ENCODE measurements at regions not wholly inside any gene's neighbourhood (a gene's known extent, or its start where the extent isn't known, plus 50 kb on each side); places are given as distances from the start of the nearest gene placed in this dataset.

DNA sequence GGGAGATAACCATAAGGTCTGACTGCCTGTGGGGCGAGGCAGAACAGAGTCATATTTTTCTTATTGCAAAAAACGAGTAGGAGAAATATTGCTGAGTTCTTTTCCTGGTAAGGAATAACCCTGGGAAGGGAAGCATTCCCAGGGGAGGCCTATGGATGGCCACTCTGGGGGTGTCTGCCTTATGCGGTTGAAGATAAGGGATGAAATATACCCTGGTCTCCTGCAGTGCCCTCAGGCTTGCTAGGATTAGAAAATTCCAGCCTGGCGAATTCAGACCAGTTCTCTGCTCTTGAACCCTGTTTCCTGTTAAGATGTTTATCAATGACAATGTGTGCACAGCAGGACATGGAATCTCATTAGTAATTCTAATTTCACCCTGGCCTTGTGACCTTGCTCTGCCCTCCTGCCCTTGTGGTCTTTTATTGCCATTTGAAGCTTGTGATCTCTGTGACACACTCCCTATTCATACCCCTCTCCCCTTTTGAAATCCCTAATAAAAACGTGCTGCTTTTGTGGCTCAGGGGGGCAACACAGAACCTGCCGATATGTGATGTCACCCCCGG is 491.1 kb upstream of the EYS start:
- BruUV-seq (replicated peaks) = no TSS peak
- no peaks in the 10 kb centered on the region for H3K36me3 Mint-ChIP-seq (ENCODE audit: insufficient read depth, unreplicated experiment)
- intact Hi-C loops (cut with micrococcal nuclease; ENCODE audit: unreplicated experiment) = no loop called here
- H3K27ac Mint-ChIP-seq (ENCODE audit: unreplicated experiment) = no peak overlapping the region
- peaks cover 4% of the 10 kb centered on the region for H3K9me3 Mint-ChIP-seq (ENCODE audit: low read depth, unreplicated experiment)
- DNase-seq = no peak
- no peaks in the 10 kb centered on the region for H3K27me3 Mint-ChIP-seq (ENCODE audit: unreplicated experiment)
- H3K4me3 Mint-ChIP-seq (ENCODE audit: low read depth, unreplicated experiment) = no peak overlapping the region
- TF ChIP-seq, protein P1, sequence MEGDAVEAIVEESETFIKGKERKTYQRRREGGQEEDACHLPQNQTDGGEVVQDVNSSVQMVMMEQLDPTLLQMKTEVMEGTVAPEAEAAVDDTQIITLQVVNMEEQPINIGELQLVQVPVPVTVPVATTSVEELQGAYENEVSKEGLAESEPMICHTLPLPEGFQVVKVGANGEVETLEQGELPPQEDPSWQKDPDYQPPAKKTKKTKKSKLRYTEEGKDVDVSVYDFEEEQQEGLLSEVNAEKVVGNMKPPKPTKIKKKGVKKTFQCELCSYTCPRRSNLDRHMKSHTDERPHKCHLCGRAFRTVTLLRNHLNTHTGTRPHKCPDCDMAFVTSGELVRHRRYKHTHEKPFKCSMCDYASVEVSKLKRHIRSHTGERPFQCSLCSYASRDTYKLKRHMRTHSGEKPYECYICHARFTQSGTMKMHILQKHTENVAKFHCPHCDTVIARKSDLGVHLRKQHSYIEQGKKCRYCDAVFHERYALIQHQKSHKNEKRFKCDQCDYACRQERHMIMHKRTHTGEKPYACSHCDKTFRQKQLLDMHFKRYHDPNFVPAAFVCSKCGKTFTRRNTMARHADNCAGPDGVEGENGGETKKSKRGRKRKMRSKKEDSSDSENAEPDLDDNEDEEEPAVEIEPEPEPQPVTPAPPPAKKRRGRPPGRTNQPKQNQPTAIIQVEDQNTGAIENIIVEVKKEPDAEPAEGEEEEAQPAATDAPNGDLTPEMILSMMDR (IDR thresholded peaks at IDR 0.05; ENCODE audit: unreplicated experiment) = no peak
- H3K4me1 Mint-ChIP-seq (ENCODE audit: low read depth, unreplicated experiment) = no peaks in the 10 kb centered on the region
- CTCF ChIA-PET = no interaction called here

DNA sequence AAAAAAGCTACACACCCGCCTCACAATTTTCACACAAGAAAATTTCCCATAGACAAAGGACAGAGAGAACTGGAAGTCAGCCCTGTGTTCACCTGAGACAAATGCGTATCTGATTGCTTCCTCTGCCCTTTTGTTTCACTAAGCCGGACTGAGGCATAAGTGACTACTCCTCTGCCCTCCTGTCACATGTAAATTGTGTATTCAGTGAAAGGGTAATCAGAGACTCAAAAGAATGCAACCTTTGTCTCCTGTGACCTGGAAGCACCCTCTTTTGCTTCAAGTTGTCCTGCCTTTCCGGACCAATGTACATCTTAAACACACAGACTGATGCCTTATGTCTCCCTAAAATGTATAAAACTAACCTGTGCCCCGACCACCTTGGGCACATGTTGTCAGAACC is 483.8 kb upstream of the EYS start:
- CTCF ChIA-PET = no interaction called here
- no TSS peak for BruUV-seq (replicated peaks)
- H3K27me3 Mint-ChIP-seq (ENCODE audit: unreplicated experiment) = no peaks in the 10 kb centered on the region
- H3K36me3 Mint-ChIP-seq (ENCODE audit: insufficient read depth, unreplicated experiment) = no peaks in the 10 kb centered on the region
- no peak overlapping the region for H3K27ac Mint-ChIP-seq (ENCODE audit: unreplicated experiment)
- intact Hi-C loops (cut with micrococcal nuclease; ENCODE audit: unreplicated experiment) = no loop called here
- no peak overlapping the region for H3K4me3 Mint-ChIP-seq (ENCODE audit: low read depth, unreplicated experiment)
- H3K4me1 Mint-ChIP-seq (ENCODE audit: low read depth, unreplicated experiment) = no peaks in the 10 kb centered on the region
- TF ChIP-seq, protein P1 (IDR thresholded peaks at IDR 0.05; ENCODE audit: unreplicated experiment) = no peak
- peaks cover 2% of the 10 kb centered on the region for H3K9me3 Mint-ChIP-seq (ENCODE audit: low read depth, unreplicated experiment)
- no peak for DNase-seq

DNA sequence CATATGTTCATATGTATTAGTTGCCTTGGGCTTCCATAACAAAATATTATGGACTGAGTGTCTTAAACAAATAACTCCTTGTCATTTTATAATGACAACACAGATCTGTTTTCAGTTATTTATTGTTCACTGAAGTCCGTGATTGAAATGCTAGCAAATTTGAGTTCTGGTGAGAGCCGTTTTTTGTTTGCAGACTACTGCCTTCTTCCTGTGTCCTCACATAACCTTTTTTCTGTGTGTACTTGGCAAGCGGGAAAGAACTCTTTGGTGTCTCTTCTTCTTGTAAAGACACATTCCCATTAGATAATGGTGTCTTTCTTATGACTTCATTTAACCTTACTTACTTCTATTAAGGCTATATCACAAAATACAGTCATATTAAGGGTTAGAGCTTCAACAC is 482.9 kb upstream of the EYS start:
- TF ChIP-seq, protein P1 (IDR thresholded peaks at IDR 0.05; ENCODE audit: unreplicated experiment) = no peak
- CTCF ChIA-PET = no interaction called here
- H3K36me3 Mint-ChIP-seq (ENCODE audit: insufficient read depth, unreplicated experiment) = no peaks in the 10 kb centered on the region
- peaks cover 6% of the 10 kb centered on the region for H3K9me3 Mint-ChIP-seq (ENCODE audit: low read depth, unreplicated experiment)
- DNase-seq = no peak
- H3K4me1 Mint-ChIP-seq (ENCODE audit: low read depth, unreplicated experiment) = no peaks in the 10 kb centered on the region
- H3K27me3 Mint-ChIP-seq (ENCODE audit: unreplicated experiment) = no peaks in the 10 kb centered on the region
- no peak overlapping the region for H3K4me3 Mint-ChIP-seq (ENCODE audit: low read depth, unreplicated experiment)
- H3K27ac Mint-ChIP-seq (ENCODE audit: unreplicated experiment) = no peak overlapping the region
- intact Hi-C loops (cut with micrococcal nuclease; ENCODE audit: unreplicated experiment) = no loop called here
- BruUV-seq (replicated peaks) = no TSS peak

GRCh38 chr6:66186756-66187155 is 479.7 kb upstream of the EYS start:
- H3K4me3 Mint-ChIP-seq (ENCODE audit: low read depth, unreplicated experiment) = no peak overlapping the region
- no TSS peak for BruUV-seq (replicated peaks)
- CTCF ChIA-PET = no interaction called here
- TF ChIP-seq, protein P1 (IDR thresholded peaks at IDR 0.05; ENCODE audit: unreplicated experiment) = no peak
- intact Hi-C loops (cut with micrococcal nuclease; ENCODE audit: unreplicated experiment) = no loop called here
- H3K4me1 Mint-ChIP-seq (ENCODE audit: low read depth, unreplicated experiment) = no peaks in the 10 kb centered on the region
- no peak for DNase-seq
- no peaks in the 10 kb centered on the region for H3K27me3 Mint-ChIP-seq (ENCODE audit: unreplicated experiment)
- H3K36me3 Mint-ChIP-seq (ENCODE audit: insufficient read depth, unreplicated experiment) = no peaks in the 10 kb centered on the region
- no peak overlapping the region for H3K27ac Mint-ChIP-seq (ENCODE audit: unreplicated experiment)
- H3K9me3 Mint-ChIP-seq (ENCODE audit: low read depth, unreplicated experiment) = peaks cover 6% of the 10 kb centered on the region

Data from Calu3 (cell line).